ENCODE measurements at regions not wholly inside any gene's neighbourhood (a gene's known extent, or its start where the extent isn't known, plus 50 kb on each side); places are given as distances from the start of the nearest gene placed in this dataset.

DNA sequence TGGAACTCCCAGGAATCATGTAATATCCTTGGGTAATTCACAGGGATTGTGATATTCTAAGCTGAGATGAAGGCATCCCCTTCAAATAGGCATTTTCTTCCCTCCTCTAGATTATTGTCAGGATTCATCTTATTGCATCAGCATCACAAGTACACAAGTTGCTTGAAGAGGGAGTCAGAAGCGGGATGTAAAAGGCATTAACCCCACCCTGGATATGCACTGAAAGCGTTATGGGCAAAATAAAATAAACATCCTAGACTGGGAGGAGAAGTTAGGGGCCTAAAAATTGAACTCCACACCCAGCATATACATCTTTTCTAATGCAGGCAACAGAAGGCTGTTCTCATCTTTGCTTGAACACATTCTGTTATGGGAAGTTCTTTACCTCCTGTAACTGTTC is 381.2 kb downstream of the SETD4 start:
- no peaks in the 10 kb centered on the region for H3K36me3 ChIP-seq (ENCODE audit: control insufficient read depth in 1 of 2, insufficient read depth in 2 of 2, low read length in 2 of 2)
- no peaks in the 10 kb centered on the region for H3K9me3 ChIP-seq (ENCODE audit: control insufficient read depth in 1 of 2, low read length in 2 of 2)

DNA sequence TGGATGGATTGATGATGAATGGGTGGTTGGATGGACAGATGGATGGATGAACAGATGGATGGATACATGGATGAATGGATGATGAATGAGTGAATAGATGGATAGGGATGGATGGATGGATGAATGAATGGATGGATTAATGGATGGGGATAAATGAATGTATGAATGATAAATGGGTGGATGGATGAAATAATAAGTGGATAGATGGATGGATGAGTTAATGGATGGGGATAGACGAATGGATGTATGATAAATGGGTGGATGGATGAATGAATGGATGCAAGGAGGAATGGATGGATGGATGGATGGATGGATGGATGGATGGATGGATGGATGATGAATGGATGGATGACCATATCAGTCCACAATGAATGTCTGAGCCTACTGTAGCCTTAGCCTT is 381.9 kb downstream of the SETD4 start:
- Histone ChIP-seq H3K9me3 (ENCODE audit: control insufficient read depth in 1 of 2, low read length in 2 of 2) (no peaks in the 10 kb centered on the region), H3K4me3 (ENCODE audit: low read depth in 1 of 2, low read length in 2 of 2) (no peak overlapping the region), H3K4me1 (ENCODE audit: control insufficient read depth in 1 of 2, insufficient read depth in 2 of 2, low read length in 2 of 2) (no peaks in the 10 kb centered on the region), H3K27ac (ENCODE audit: low read length) (no peak overlapping the region), H3K27me3 (ENCODE audit: low read depth, low read length) (no peaks in the 10 kb centered on the region), H3K36me3 (ENCODE audit: control insufficient read depth in 1 of 2, insufficient read depth in 2 of 2, low read length in 2 of 2) (no peaks in the 10 kb centered on the region)

More for the DNA sequence above, 381.2 kb downstream of the SETD4 start:
- H3K4me3 ChIP-seq (ENCODE audit: low read depth in 1 of 2, low read length in 2 of 2), result no peak overlapping the region
- no peaks in the 10 kb centered on the region for H3K27me3 ChIP-seq (ENCODE audit: low read depth, low read length)
- H3K27ac ChIP-seq (ENCODE audit: low read length), result no peak overlapping the region
- H3K4me1 ChIP-seq (ENCODE audit: control insufficient read depth in 1 of 2, insufficient read depth in 2 of 2, low read length in 2 of 2), result no peaks in the 10 kb centered on the region

DNA sequence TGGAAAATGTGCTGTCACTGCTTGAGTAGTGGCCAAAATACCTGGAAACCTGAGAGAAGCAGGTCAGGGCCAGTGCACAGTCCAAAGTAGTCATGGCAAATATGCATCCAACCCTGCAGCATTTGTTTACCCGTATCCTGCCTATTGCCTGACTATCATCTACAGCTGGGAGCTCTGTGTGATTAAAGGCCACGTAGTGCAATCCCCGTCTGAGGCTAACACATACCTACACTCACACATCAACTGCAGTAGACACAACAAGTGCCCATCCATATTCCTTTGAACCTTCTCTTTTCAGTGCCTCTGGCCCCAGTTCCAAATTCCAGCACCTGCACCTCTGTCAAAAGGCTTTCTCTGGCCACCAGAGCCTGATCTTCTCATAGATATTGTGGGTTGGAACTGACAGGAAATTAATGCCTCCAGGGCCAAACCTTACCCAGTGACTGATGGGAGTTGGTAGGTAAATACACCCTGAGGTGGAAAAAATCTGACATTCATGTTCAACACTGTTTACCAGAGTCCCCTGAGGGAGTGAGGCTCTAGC is 383.0 kb downstream of the SETD4 start:
- Histone ChIP-seq H3K4me3 (ENCODE audit: low read depth in 1 of 2, low read length in 2 of 2) (no peak overlapping the region), H3K9me3 (ENCODE audit: control insufficient read depth in 1 of 2, low read length in 2 of 2) (no peaks in the 10 kb centered on the region), H3K4me1 (ENCODE audit: control insufficient read depth in 1 of 2, insufficient read depth in 2 of 2, low read length in 2 of 2) (no peaks in the 10 kb centered on the region), H3K27ac (ENCODE audit: low read length) (no peak overlapping the region), H3K36me3 (ENCODE audit: control insufficient read depth in 1 of 2, insufficient read depth in 2 of 2, low read length in 2 of 2) (no peaks in the 10 kb centered on the region), H3K27me3 (ENCODE audit: low read depth, low read length) (no peaks in the 10 kb centered on the region)

DNA sequence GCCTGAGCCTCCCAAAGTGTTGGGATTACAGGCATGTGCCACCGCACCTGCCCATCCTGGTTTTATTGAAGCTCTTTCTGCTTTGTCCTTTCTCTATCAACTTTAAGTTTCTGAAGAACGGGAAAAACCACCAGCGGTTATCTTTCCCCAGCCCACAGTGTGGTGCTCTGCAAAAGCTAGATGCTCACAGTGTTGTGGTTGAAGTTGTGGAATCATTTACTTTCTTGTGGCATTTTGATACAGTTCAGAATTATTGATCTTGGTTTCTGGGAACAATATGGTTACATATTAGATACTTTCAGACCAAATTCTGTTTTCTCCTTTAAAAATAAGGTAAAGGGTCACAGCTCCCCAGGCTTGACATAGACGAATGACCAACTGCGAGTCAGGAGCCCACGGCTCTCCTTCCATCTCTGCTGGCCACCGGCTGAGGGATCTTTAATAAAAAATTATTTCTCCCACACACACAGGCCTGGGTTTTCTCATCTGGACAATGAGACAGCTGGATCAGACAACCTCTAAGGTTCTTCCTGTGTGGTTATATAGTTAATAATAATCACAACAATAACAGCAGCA is 385.3 kb downstream of the SETD4 start:
- H3K4me1 ChIP-seq (ENCODE audit: control insufficient read depth in 1 of 2, insufficient read depth in 2 of 2, low read length in 2 of 2), result no peaks in the 10 kb centered on the region
- H3K36me3 ChIP-seq (ENCODE audit: control insufficient read depth in 1 of 2, insufficient read depth in 2 of 2, low read length in 2 of 2), result no peaks in the 10 kb centered on the region
- H3K27ac ChIP-seq (ENCODE audit: low read length), result no peak overlapping the region
- H3K9me3 ChIP-seq (ENCODE audit: control insufficient read depth in 1 of 2, low read length in 2 of 2), result no peaks in the 10 kb centered on the region
- H3K4me3 ChIP-seq (ENCODE audit: low read depth in 1 of 2, low read length in 2 of 2), result no peak overlapping the region
- no peaks in the 10 kb centered on the region for H3K27me3 ChIP-seq (ENCODE audit: low read depth, low read length)

DNA sequence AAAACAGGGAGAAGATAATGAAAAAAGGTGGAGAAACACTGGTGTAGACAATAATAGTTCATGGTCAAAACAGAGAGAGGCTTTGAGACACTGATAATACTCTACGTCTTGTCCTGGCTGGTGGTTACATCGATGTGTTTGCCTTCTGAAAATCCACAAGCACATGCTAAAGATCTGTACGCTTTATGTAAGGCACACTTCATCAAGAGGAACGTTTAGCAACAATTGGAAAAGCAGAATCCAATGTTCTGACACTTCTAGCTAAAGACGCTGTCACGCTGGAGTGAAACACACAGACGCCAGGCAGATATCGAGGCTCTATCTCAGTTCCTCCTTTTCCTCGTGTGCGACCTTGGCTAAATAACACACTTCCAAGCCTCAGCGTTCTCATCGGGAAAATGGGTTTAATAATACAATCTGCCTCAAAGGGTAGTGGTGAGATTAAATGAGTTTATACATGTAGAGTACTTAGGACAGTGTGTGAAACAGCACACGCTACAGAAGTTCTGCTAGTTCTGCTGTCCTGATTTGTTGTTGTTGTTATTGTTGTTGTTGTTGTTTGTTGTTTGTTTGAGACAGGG is 386.1 kb downstream of the SETD4 start:
- no peak overlapping the region for H3K4me3 ChIP-seq (ENCODE audit: low read depth in 1 of 2, low read length in 2 of 2)
- no peaks in the 10 kb centered on the region for H3K4me1 ChIP-seq (ENCODE audit: control insufficient read depth in 1 of 2, insufficient read depth in 2 of 2, low read length in 2 of 2)
- no peaks in the 10 kb centered on the region for H3K36me3 ChIP-seq (ENCODE audit: control insufficient read depth in 1 of 2, insufficient read depth in 2 of 2, low read length in 2 of 2)
- no peaks in the 10 kb centered on the region for H3K27me3 ChIP-seq (ENCODE audit: low read depth, low read length)
- H3K9me3 ChIP-seq (ENCODE audit: control insufficient read depth in 1 of 2, low read length in 2 of 2), result no peaks in the 10 kb centered on the region
- no peak overlapping the region for H3K27ac ChIP-seq (ENCODE audit: low read length)

DNA sequence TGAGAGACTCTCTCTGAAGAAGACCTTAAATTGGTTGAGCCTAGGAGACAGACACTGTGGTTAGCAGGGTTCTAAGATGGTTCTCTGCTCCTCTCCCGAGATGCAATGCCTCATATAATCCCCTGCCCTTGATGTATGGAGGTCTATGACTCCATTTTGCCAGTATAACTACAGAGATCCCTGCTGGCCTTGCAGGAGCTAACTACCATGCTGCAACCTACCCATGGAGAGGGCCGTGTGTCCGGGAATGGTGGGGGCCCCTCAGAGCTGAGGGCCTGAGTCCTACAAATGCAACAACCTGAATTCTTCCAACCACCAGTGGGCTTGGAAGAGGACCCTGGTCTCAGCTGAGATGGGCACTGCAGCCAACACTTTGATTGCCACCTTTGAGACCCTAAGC is 388.0 kb downstream of the SETD4 start:
- Histone ChIP-seq H3K4me1 (ENCODE audit: control insufficient read depth in 1 of 2, insufficient read depth in 2 of 2, low read length in 2 of 2) (no peaks in the 10 kb centered on the region), H3K36me3 (ENCODE audit: control insufficient read depth in 1 of 2, insufficient read depth in 2 of 2, low read length in 2 of 2) (no peaks in the 10 kb centered on the region), H3K27ac (ENCODE audit: low read length) (no peak overlapping the region), H3K4me3 (ENCODE audit: low read depth in 1 of 2, low read length in 2 of 2) (no peak overlapping the region), H3K27me3 (ENCODE audit: low read depth, low read length) (peaks cover 3% of the 10 kb centered on the region), H3K9me3 (ENCODE audit: control insufficient read depth in 1 of 2, low read length in 2 of 2) (no peaks in the 10 kb centered on the region)

DNA sequence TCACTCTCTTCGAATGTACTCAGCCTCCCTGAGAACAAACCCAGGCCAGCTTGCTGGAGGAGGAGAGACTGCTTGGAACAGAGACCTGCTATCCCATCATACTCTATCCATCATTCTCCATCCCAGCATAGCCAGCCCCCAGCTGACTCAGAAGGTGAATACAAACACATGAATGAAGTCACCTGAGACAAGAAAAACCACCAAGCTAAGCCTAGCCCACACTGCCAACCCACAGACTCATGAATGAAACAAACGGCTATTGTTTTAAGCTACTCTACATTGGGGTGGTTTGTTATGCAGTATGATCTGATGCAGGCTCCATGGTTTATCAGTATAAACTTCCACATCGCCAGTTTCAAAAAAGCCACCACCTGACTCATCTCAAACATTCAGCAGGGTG is 395.6 kb downstream of the SETD4 start:
- no peaks in the 10 kb centered on the region for H3K4me1 ChIP-seq (ENCODE audit: control insufficient read depth in 1 of 2, insufficient read depth in 2 of 2, low read length in 2 of 2)
- H3K36me3 ChIP-seq (ENCODE audit: control insufficient read depth in 1 of 2, insufficient read depth in 2 of 2, low read length in 2 of 2), result no peaks in the 10 kb centered on the region

DNA sequence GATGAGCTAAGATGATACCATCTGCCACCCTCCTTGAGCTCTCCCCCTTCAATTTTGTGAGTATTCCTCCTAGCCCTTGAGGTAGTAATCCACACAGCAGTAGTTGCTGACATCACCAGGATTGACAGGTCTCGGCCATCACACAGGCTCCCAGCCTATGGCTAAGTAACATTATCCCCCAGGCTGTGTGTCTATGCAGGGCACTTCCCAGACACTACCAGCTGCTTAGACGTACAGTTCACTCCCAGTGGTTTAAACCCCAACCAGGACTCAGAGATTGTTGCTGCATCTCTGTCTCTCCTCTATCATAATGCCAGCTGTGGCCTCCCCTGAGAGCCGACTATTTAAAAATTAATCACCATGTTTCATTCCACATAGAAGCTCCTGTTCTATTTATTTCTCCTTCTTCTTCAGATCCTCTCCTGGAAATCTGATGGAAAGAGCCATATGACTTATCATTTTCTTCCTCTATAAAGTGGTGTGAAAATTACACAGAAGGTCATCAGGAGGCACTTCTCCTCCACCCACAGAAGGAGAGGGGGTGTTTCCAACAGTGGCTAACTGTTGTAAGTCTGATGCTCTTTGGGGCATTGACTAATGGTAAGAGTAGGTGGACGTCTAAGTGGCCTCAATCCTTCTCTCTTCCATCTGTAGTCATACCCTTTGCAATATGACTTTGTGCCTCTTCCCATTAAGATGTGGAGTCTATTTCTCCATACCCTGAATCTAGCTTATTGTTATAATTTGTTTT is 396.3 kb downstream of the SETD4 start:
- Histone ChIP-seq H3K27me3 (ENCODE audit: low read depth, low read length) (peaks cover 3% of the 10 kb centered on the region), H3K9me3 (ENCODE audit: control insufficient read depth in 1 of 2, low read length in 2 of 2) (no peaks in the 10 kb centered on the region), H3K4me1 (ENCODE audit: control insufficient read depth in 1 of 2, insufficient read depth in 2 of 2, low read length in 2 of 2) (no peaks in the 10 kb centered on the region), H3K36me3 (ENCODE audit: control insufficient read depth in 1 of 2, insufficient read depth in 2 of 2, low read length in 2 of 2) (no peaks in the 10 kb centered on the region), H3K4me3 (ENCODE audit: low read depth in 1 of 2, low read length in 2 of 2) (no peak overlapping the region), H3K27ac (ENCODE audit: low read length) (no peak overlapping the region)

More for the DNA sequence above, 395.6 kb downstream of the SETD4 start:
- no peaks in the 10 kb centered on the region for H3K9me3 ChIP-seq (ENCODE audit: control insufficient read depth in 1 of 2, low read length in 2 of 2)
- H3K27me3 ChIP-seq (ENCODE audit: low read depth, low read length), result peaks cover 3% of the 10 kb centered on the region
- H3K4me3 ChIP-seq (ENCODE audit: low read depth in 1 of 2, low read length in 2 of 2), result no peak overlapping the region
- no peak overlapping the region for H3K27ac ChIP-seq (ENCODE audit: low read length)

DNA sequence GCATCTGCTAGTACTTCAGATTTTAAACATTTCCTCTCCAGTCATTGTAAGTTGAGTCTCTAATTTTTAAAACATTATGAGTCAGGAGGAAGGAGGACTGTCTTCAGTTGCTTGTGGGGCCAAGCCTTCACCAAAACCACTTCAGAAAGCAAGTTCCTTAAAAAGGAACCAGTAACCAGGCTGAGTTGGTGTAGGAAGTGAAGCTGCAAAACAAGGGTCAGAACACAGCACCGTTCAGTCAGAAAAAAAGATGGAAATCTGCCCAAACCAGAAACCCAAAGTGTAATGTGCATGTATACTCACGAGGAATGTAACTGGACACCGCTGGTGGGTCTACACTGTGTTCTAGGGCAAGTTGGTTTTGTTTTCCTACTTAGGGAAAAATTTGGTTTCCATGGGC is 402.1 kb downstream of the SETD4 start:
- Histone ChIP-seq H3K4me1 (ENCODE audit: control insufficient read depth in 1 of 2, insufficient read depth in 2 of 2, low read length in 2 of 2) (no peaks in the 10 kb centered on the region), H3K4me3 (ENCODE audit: low read depth in 1 of 2, low read length in 2 of 2) (no peak overlapping the region), H3K27ac (ENCODE audit: low read length) (no peak overlapping the region), H3K9me3 (ENCODE audit: control insufficient read depth in 1 of 2, low read length in 2 of 2) (no peaks in the 10 kb centered on the region), H3K27me3 (ENCODE audit: low read depth, low read length) (no peaks in the 10 kb centered on the region), H3K36me3 (ENCODE audit: control insufficient read depth in 1 of 2, insufficient read depth in 2 of 2, low read length in 2 of 2) (no peaks in the 10 kb centered on the region)

DNA sequence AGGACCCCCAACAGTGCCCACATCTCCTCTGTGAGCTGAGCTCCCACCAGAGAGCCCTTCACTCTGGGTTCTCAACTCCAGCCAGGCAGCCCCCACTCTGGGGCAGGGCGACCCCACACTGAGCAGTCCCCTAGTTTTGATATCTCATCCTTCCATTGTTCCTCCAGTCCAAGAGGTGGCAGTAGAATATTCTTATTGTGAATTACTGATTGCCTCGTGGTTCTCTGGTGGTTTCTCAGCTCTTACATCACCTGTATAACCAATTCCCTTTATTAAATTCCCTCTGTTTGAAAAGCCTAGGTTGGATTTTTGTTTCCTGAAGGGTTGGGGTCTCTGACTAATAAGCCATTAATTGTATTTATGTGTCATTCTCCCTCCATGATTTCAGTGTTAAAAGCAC is 407.5 kb downstream of the SETD4 start:
- no peak overlapping the region for H3K27ac ChIP-seq (ENCODE audit: low read length)
- no peaks in the 10 kb centered on the region for H3K4me1 ChIP-seq (ENCODE audit: control insufficient read depth in 1 of 2, insufficient read depth in 2 of 2, low read length in 2 of 2)
- H3K4me3 ChIP-seq (ENCODE audit: low read depth in 1 of 2, low read length in 2 of 2), result no peak overlapping the region
- no peaks in the 10 kb centered on the region for H3K27me3 ChIP-seq (ENCODE audit: low read depth, low read length)
- no peaks in the 10 kb centered on the region for H3K9me3 ChIP-seq (ENCODE audit: control insufficient read depth in 1 of 2, low read length in 2 of 2)
- H3K36me3 ChIP-seq (ENCODE audit: control insufficient read depth in 1 of 2, insufficient read depth in 2 of 2, low read length in 2 of 2), result no peaks in the 10 kb centered on the region

DNA sequence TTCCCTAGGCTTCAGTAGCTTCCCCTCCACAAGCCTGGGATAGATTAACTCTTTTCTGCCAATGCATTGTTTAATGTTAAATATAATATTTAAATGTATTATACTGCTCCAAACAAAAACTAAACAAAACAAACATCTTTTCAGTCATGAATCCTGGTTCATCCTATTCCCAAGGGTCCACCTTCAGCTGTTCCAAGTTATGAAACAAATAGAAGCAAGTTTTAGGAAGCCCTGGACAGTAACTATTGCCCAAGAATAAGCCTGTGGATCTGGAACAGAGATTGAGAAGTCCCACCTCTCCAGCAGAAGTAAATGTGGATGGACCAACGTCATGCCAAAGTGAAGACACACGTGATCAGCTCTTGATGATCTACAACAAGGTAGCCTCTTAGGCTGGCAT is 408.1 kb downstream of the SETD4 start:
- Histone ChIP-seq H3K9me3 (ENCODE audit: control insufficient read depth in 1 of 2, low read length in 2 of 2) (no peaks in the 10 kb centered on the region), H3K4me3 (ENCODE audit: low read depth in 1 of 2, low read length in 2 of 2) (no peak overlapping the region), H3K27ac (ENCODE audit: low read length) (no peak overlapping the region), H3K36me3 (ENCODE audit: control insufficient read depth in 1 of 2, insufficient read depth in 2 of 2, low read length in 2 of 2) (no peaks in the 10 kb centered on the region), H3K4me1 (ENCODE audit: control insufficient read depth in 1 of 2, insufficient read depth in 2 of 2, low read length in 2 of 2) (no peaks in the 10 kb centered on the region), H3K27me3 (ENCODE audit: low read depth, low read length) (no peaks in the 10 kb centered on the region)
